ENCODE measurements at regions not wholly inside any gene's neighbourhood (a gene's known extent, or its start where the extent isn't known, plus 50 kb on each side); places are given as distances from the start of the nearest gene placed in this dataset.
A peak's percentile ranks its signal among the peaks of the same experiment; 100 is the strongest.
"Not testable (repeated sequence)": the region's sequence is repeated elsewhere in the genome, so short reads cannot be mapped to it uniquely, and the experiment has no call there.

DNA sequence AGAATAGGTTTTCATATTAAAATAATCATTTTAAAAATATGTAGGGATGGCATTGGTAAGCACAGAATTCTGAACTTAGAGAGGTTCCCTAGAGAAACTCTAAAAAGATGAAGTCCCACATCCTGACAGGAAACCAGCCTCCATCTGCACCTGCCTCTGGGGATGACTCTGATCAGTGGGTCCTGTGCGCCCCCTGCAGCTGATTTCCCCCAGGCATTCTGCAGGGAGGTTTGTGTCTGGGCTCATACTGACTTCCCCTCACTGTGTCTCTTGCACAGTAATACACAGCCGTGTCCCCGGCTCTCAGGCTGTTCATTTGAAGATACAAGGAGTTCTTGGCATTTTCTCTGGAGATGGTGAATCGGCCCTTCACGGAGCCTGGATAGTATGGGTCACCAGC is 602.9 kb downstream of the TMEM121 start:
- H3K9me3 Mint-ChIP-seq (ENCODE audit: low read depth), result peaks cover 59% of the 10 kb centered on the region
- DNase-seq (ENCODE audit: low spot score, unreplicated experiment), result no peak
- no peaks in the 10 kb centered on the region for H3K27me3 Mint-ChIP-seq
- H3K27ac Mint-ChIP-seq, result no peak overlapping the region
- H3K36me3 Mint-ChIP-seq (ENCODE audit: insufficient read depth), result peaks cover 5% of the 10 kb centered on the region
- TF ChIP-seq, protein P1, sequence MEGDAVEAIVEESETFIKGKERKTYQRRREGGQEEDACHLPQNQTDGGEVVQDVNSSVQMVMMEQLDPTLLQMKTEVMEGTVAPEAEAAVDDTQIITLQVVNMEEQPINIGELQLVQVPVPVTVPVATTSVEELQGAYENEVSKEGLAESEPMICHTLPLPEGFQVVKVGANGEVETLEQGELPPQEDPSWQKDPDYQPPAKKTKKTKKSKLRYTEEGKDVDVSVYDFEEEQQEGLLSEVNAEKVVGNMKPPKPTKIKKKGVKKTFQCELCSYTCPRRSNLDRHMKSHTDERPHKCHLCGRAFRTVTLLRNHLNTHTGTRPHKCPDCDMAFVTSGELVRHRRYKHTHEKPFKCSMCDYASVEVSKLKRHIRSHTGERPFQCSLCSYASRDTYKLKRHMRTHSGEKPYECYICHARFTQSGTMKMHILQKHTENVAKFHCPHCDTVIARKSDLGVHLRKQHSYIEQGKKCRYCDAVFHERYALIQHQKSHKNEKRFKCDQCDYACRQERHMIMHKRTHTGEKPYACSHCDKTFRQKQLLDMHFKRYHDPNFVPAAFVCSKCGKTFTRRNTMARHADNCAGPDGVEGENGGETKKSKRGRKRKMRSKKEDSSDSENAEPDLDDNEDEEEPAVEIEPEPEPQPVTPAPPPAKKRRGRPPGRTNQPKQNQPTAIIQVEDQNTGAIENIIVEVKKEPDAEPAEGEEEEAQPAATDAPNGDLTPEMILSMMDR (IDR thresholded peaks at IDR 0.05; ENCODE audit: unreplicated experiment), result no peak
- H3K4me3 Mint-ChIP-seq (ENCODE audit: low read depth), result no peak overlapping the region
- no peaks in the 10 kb centered on the region for H3K4me1 Mint-ChIP-seq (ENCODE audit: low read depth)

DNA sequence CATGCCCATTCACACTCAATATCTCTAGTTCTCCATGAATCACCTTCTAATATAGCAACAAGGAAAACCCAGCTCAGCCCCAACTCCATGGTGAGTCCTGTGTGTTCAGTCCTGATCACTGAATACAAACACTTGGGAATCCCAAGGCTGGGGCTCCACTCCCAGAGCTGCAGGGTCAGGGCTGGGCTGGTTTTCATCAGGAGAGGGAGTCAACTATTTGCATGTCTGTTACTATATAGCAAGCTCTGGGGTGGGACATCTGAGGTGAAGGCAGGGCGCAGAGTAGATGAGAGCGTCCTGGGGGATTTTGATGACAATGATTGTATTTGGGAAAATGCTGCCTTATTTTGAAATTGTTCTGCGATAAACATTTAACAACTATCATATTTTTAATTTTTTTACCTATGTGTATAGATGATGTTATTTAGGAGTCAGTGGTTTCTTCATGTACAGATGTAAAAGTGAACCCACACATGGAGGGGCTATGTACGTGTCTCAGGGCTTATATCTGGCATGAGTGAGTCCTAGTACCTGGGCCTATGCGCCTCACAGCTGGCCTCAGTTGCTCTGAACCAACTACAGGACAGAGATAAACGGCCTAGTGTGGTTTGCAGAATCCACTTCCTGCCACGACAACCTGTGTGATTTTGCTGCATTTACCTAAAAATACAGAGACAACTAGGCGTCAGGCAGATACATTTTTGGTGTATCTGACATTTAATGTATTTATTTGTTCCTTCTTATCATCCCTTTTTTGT is 603.7 kb downstream of the TMEM121 start:
- H3K27ac Mint-ChIP-seq, H3K27me3 Mint-ChIP-seq: not testable (repeated sequence)
- peaks cover 61% of the 10 kb centered on the region for H3K9me3 Mint-ChIP-seq (ENCODE audit: low read depth)

DNA sequence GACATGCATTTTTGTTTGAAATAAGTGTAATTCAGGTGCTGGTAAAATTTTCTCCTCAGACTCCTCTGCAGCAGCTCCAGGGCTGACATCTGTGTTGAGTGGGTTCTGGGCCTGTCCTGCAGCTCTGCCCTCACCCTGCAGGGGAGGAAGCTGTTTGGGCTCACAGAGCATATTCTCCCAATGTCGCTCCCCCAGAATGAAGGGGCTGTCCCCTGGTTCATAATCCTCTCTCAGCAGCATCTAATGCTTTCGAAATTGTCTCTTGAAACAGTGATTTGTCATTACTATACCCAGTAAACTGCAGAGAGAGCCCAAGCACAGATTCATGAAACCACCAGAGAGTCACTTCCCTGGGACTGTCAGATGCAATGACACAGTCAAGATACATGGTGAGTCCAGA is 606.7 kb downstream of the TMEM121 start:
- H3K9me3 Mint-ChIP-seq (ENCODE audit: low read depth), result peaks cover 45% of the 10 kb centered on the region
- not testable (repeated sequence) for DNase-seq (ENCODE audit: low spot score, unreplicated experiment)

More for the DNA sequence above, 603.7 kb downstream of the TMEM121 start:
- not testable (repeated sequence) for H3K4me1 Mint-ChIP-seq (ENCODE audit: low read depth); H3K36me3 Mint-ChIP-seq (ENCODE audit: insufficient read depth); H3K4me3 Mint-ChIP-seq (ENCODE audit: low read depth); DNase-seq (ENCODE audit: low spot score, unreplicated experiment)

DNA sequence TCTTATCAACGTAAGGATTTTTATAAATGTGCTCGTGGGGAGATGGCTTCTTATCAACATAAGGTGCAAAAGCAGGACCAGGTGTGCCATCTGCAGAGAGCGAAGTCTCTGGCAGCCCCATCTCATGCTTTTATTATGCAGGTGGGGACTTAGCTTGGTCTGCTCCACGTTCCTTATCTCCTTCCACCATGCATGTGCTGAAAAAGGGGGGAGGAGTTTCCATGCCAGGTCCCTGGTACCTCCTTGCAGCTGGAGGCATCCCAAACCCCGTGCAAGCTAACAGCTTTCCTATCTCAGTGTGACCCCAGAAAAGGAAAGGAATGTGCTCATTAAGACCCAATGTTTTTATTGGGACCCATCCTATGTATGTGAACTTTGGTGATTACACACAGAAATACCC is 608.5 kb downstream of the TMEM121 start:
- no peak for DNase-seq (ENCODE audit: low spot score, unreplicated experiment)
- Mint-ChIP-seq H3K4me1 (ENCODE audit: low read depth) (no peaks in the 10 kb centered on the region), H3K36me3 (ENCODE audit: insufficient read depth) (peaks cover 1% of the 10 kb centered on the region), H3K27ac (no peak overlapping the region), H3K4me3 (ENCODE audit: low read depth) (no peak overlapping the region), H3K9me3 (ENCODE audit: low read depth) (peaks cover 32% of the 10 kb centered on the region), H3K27me3 (no peaks in the 10 kb centered on the region)
- TF ChIP-seq, protein P1 (IDR thresholded peaks at IDR 0.05; ENCODE audit: unreplicated experiment), result no peak

More for the DNA sequence above, 606.7 kb downstream of the TMEM121 start:
- H3K27ac Mint-ChIP-seq; H3K27me3 Mint-ChIP-seq; H3K4me1 Mint-ChIP-seq (ENCODE audit: low read depth); H3K36me3 Mint-ChIP-seq (ENCODE audit: insufficient read depth); H3K4me3 Mint-ChIP-seq (ENCODE audit: low read depth): not testable (repeated sequence)

DNA sequence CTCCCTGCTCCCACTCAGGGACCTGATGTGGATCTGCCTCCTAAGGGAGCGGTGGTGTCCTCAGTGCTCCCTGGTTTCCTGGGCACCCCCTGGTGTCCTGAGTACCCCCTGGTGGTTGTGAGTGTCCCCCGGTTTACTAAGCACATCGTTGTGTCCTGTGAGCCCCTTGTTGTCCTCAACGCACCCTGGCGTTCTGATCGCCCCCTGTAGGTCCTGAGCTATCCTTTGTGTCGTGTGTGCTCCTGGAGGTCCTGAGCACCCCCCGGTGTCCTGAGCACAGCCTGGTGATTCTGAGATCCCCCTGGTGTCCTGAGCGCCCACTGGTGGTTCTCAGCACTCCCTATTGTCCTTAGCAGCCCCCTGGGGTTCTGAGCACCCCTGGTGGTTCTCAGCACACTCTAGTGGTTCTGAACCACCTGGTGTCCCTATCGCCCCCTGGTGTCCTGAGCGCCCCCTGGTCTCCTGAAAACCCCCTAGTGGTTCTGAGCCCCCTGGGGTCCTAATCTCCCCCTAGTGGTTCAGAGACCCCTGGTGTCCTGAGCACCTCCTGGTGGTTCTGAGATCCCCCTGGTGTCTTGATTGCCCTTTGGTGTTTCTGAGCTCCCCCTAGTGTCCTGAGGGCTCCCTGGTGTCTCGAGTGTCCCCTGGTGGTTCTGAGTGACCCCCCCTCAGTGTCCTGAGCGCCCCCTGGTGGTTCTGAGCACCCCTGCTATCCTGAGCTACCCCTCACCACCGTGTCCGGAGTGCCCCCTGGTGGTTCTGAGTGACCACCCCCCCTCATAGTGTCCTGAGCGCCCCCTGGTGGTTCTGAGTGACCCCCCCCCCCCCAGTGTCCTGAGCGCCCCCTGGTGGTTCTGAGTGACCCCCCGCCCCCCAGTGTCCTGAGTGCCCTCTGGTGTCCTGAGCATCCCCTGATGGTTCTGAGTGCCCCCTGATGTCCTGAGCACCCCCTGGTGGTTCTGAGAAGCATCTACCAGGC is 615.1 kb downstream of the TMEM121 start:
- peaks cover 2% of the 10 kb centered on the region for H3K36me3 Mint-ChIP-seq (ENCODE audit: insufficient read depth)
- peaks cover 35% of the 10 kb centered on the region for H3K9me3 Mint-ChIP-seq (ENCODE audit: low read depth)
- no peak overlapping the region for H3K27ac Mint-ChIP-seq
- no peak for DNase-seq (ENCODE audit: low spot score, unreplicated experiment)
- no peaks in the 10 kb centered on the region for H3K4me1 Mint-ChIP-seq (ENCODE audit: low read depth)
- TF ChIP-seq, protein P1 (IDR thresholded peaks at IDR 0.05; ENCODE audit: unreplicated experiment), result no peak
- H3K4me3 Mint-ChIP-seq (ENCODE audit: low read depth), result no peak overlapping the region
- no peaks in the 10 kb centered on the region for H3K27me3 Mint-ChIP-seq

DNA sequence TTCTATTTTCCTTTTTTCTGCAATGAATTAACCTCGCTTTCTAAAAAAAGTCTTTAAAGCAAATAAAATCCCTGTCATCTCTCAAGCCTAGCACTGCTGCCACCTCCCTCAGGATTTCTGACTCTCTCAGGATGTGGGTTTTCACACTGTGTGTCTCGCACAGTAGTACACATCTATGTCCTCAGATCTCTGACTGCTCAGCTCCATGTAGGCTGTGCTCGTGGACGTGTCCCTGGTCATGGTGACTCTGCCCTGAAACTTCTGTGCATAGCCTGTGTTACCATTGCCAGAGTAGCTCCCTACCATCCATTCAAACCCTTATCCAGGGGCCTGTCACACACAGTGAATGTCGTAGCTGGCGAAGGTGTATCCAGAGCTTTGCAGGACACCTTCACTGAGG is 619.3 kb downstream of the TMEM121 start:
- not testable (repeated sequence) for H3K4me1 Mint-ChIP-seq (ENCODE audit: low read depth); DNase-seq (ENCODE audit: low spot score, unreplicated experiment); H3K4me3 Mint-ChIP-seq (ENCODE audit: low read depth); H3K27me3 Mint-ChIP-seq; H3K36me3 Mint-ChIP-seq (ENCODE audit: insufficient read depth)
- peak overlapping the region; percentile 59 for H3K27ac Mint-ChIP-seq
- H3K9me3 Mint-ChIP-seq (ENCODE audit: low read depth), result peaks cover 49% of the 10 kb centered on the region

DNA sequence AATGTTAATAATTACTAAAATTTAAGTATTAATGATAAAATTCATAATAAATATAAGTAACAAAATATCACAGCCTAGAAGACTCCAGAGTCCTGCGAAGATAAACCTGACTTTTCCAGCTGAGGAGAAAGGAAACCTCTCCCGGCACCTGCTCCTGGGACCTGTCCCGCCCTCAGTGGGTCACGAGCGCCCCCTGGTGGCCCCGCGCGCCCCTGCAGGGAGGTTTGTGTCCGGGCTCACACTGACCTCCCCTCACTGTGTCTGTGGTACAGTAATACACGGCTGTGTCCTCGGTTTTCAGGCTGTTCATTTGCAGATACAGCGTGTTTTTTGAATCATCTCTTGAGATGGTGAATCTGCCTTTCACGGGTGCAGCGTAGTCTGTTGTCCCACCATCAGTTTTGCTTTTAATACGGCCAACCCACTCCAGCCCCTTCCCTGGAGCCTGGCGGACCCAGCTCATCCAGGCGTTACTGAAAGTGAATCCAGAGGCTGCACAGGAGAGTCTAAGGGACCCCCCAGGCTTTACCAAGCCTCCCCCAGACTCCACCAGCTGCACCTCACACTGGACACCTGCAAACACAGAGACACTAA is 627.1 kb downstream of the TMEM121 start:
- H3K4me3 Mint-ChIP-seq (ENCODE audit: low read depth); H3K27ac Mint-ChIP-seq; DNase-seq (ENCODE audit: low spot score, unreplicated experiment); H3K36me3 Mint-ChIP-seq (ENCODE audit: insufficient read depth); H3K27me3 Mint-ChIP-seq; H3K4me1 Mint-ChIP-seq (ENCODE audit: low read depth): not testable (repeated sequence)
- peaks cover 32% of the 10 kb centered on the region for H3K9me3 Mint-ChIP-seq (ENCODE audit: low read depth)

All from progenitor cell of endocrine pancreas (in vitro differentiated cells).